ENCODE measurements at regions not wholly inside any gene's neighbourhood (a gene's known extent, or its start where the extent isn't known, plus 50 kb on each side); places are given as distances from the start of the nearest gene placed in this dataset.

DNA sequence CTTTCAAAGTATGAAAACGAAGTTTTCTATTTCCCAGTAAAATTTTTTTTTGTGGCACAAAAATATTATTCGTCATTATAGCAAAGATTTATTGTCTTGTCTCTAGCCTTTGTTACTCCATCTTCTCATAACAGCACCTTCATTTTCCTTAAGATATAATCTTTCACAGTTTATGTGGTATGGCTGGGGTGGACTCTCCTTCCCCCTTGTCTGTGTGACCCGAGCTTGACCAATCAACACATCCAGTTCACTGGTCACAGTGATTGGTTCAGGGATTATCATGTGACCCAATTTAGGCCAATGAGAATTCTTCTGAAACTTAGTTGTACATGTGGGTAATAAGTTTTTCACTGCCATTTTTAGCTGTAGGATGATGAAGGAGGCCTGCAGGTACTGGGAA lies 71.2 kb upstream of the DCBLD2 start:
- TF ChIP-seq, protein P1, sequence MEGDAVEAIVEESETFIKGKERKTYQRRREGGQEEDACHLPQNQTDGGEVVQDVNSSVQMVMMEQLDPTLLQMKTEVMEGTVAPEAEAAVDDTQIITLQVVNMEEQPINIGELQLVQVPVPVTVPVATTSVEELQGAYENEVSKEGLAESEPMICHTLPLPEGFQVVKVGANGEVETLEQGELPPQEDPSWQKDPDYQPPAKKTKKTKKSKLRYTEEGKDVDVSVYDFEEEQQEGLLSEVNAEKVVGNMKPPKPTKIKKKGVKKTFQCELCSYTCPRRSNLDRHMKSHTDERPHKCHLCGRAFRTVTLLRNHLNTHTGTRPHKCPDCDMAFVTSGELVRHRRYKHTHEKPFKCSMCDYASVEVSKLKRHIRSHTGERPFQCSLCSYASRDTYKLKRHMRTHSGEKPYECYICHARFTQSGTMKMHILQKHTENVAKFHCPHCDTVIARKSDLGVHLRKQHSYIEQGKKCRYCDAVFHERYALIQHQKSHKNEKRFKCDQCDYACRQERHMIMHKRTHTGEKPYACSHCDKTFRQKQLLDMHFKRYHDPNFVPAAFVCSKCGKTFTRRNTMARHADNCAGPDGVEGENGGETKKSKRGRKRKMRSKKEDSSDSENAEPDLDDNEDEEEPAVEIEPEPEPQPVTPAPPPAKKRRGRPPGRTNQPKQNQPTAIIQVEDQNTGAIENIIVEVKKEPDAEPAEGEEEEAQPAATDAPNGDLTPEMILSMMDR (conservative IDR thresholded peaks at IDR 0.05; ENCODE audit: low read depth, low read length), result no peak
- DNase-seq (ENCODE audit: low read depth), result no peak
- no peak overlapping the region for H3K4me3 ChIP-seq (ENCODE audit: low read depth, low read length)

DNA sequence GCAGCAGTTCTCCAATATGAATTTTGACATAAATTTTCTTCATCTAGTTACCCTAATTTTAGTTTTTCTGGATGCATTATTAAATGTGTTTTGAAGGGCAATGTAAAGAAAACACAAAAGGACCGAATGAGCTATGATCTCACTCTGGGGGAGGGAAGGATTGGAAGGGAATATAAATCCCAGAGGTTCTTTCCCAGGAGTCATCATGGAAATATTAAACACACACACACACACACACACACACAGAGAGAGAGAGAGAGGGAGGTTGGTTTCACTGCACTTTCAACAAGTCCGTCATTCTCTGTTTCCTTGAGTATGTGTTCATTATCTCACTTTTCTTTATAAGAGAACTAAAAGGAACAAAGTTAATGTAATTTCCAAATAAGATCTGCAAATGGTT lies 70.7 kb upstream of the DCBLD2 start:
- TF ChIP-seq, protein P1 (conservative IDR thresholded peaks at IDR 0.05; ENCODE audit: low read depth, low read length), result no peak
- peak; percentile 95 for DNase-seq (ENCODE audit: low read depth)
- H3K4me3 ChIP-seq (ENCODE audit: low read depth, low read length), result no peak overlapping the region

DNA sequence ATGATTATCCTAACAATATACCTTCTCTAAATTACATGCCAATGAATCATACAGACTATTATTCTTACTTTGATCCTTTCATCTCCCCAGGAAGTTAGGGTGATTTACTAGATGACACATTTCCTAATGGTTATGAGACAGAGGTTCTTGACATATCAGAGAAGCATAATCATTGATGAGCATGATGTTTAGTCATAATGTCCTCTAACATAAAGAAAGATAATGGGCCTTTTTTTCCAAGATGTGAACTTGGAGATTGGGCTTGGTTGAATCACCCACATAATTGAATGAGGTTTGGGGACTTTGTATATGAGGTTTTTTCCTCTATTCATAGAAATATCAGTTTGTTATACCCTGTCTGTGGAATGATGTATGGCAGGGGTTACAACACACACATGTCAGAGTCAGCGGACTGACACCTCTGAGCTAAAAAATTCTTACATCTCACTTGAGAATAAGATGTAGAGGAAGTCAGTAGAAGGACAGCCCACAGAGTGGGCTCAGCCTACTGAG lies 69.7 kb upstream of the DCBLD2 start:
- peak; percentile 76 for DNase-seq (ENCODE audit: low read depth)
- H3K4me3 ChIP-seq (ENCODE audit: low read depth, low read length), result no peak overlapping the region
- TF ChIP-seq, protein P1 (conservative IDR thresholded peaks at IDR 0.05; ENCODE audit: low read depth, low read length), result peak; percentile 3

DNA sequence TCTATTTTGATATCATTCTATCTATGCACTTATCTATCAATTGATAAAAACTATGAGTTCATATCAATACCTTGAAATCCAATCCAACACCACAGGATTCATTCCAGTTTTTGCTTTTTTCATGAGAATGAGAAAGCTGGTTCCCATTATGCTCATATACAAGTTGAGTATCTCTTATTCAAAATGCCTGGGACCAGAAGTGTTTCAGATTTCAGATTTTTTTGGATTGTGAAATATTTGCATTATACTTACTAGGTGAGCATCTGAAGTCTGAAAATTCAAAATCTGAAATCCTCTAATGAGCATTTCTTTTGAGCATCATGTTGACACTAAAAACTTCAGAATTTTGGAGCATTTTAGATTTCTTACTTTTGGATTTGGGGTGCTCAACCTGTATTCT lies 67.8 kb upstream of the DCBLD2 start:
- no peak for DNase-seq (ENCODE audit: low read depth)
- H3K4me3 ChIP-seq (ENCODE audit: low read depth, low read length), result no peak overlapping the region
- TF ChIP-seq, protein P1 (conservative IDR thresholded peaks at IDR 0.05; ENCODE audit: low read depth, low read length), result no peak

DNA sequence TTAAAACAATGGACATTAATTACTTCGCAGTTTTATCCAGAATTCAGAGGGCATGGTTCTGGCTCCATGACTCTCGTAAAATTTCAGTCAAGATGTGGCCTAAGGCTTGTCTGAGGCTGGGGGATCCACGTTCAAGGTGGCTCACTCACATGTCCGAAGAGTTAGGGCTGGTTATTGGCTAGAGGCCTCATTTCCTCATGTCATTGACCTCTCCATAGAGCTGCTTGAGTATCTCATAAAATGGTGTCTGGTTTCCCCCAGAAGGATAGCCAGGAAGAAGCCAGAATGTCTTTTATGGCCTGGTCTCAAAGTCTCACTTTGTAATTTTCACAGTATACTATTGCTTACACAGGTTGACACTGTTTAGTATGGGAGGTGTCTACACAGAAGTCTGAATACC lies 67.3 kb upstream of the DCBLD2 start:
- DNase-seq (ENCODE audit: low read depth), result no peak
- TF ChIP-seq, protein P1 (conservative IDR thresholded peaks at IDR 0.05; ENCODE audit: low read depth, low read length), result no peak
- H3K4me3 ChIP-seq (ENCODE audit: low read depth, low read length), result no peak overlapping the region

DNA sequence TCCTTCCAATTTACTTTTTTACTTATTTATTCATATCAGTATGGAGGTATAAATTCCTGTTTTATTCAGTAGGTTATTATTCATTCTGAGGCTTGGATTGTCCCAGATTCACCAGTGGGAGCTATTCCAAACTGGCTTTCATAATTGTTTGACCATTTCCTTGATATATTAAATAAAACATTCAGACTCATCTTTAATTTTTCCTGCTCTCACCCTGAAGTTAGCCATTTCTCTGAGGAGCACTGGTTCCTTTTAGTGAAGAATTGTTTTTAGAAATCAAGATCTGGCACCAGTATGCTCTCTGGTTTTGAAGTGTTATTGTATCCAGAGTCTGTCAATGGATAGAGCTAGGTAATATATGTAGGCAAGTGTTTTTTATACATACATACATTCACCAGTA lies 66.9 kb upstream of the DCBLD2 start:
- TF ChIP-seq, protein P1 (conservative IDR thresholded peaks at IDR 0.05; ENCODE audit: low read depth, low read length), result no peak
- DNase-seq (ENCODE audit: low read depth), result no peak
- no peak overlapping the region for H3K4me3 ChIP-seq (ENCODE audit: low read depth, low read length)

DNA sequence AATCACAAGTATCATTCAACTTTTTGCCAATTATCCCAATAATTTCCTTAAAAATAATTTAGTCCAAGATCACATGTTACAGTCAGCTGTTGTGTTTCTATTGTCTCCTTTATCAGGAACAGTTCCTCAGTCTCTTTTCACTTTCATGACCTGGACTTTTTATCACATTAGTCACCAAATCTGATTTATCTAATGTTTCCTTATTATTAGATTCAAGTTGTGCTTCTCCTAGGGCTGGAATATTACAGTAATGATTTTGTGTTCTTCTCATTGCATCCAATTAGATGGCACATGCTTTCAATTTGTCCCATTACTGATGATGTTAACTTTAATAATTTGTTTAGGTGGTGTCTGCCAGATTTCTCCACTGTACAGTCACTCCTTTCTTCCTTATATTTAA lies 66.3 kb upstream of the DCBLD2 start:
- DNase-seq (ENCODE audit: low read depth), result no peak
- H3K4me3 ChIP-seq (ENCODE audit: low read depth, low read length), result no peak overlapping the region
- TF ChIP-seq, protein P1 (conservative IDR thresholded peaks at IDR 0.05; ENCODE audit: low read depth, low read length), result no peak

All from choroid plexus epithelial cell (primary cell).